ENCODE measurements at regions not wholly inside any gene's neighbourhood (a gene's known extent, or its start where the extent isn't known, plus 50 kb on each side); places are given as distances from the start of the nearest gene placed in this dataset.

DNA sequence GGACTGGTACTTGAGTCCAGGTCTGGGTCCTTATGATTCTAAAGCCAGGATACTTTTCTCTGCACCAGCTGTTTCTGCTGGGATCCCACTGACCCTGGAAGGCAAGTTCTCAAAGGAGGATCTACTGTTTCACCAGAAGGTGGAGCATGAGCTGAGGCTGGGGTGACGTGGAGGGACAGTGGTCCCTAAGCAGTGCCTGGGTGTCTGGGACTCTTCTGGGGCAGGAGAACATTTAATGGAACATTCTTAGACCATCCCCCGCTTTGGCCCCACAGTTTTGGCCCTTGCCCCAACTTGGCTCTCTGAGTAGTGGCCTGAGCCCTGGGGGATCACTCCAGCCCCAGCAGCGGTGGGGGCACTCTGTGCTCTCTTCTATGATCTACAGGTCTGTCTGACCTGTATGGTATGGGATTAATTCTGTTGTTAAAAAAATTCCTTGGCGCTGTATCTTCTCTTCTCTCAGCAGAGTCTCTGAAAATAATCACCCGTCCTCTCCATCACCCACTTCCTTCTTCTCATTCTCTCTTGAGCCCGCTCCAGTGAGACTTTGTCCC lies 60.3 kb upstream of the CSF3R start:
- H4K20me1 ChIP-seq (ENCODE audit: insufficient read depth, low read length), result no peaks in the 10 kb centered on the region
- no peaks in the 10 kb centered on the region for H3K4me1 ChIP-seq (ENCODE audit: control insufficient read depth, insufficient read depth, low read length)
- H2AK5ac ChIP-seq (ENCODE audit: low read depth, low read length), result no peak overlapping the region
- H3K9me3 ChIP-seq (ENCODE audit: control insufficient read depth, insufficient read depth, low read length), result no peaks in the 10 kb centered on the region
- peaks cover 5% of the 10 kb centered on the region; the same call in 1 of the 2 replicates for H3K27me3 ChIP-seq (ENCODE audit: control insufficient read depth, insufficient read depth, low read length)
- CTCF ChIA-PET, result interaction anchor here (0.6 kb wide), 1 partner anchor 34 kb away, joined by 3 read pairs; no protein-coding TSS in a partner anchor
- 63% methylated on average over 2 of the region's 6 CpGs; no CpG with 5 or more reads in 1 of the 2 experiments for WGBS, 2 experiments (ENCODE audit: extremely low coverage in 2 of 2, insufficient read length in 1 of 2)
- no peak overlapping the region for H4K5ac ChIP-seq (ENCODE audit: low read depth, low read length)
- H3K4me2 ChIP-seq (ENCODE audit: low read depth, low read length), result no peak overlapping the region
- H3K9me1 ChIP-seq (ENCODE audit: insufficient read depth, low read length), result no peaks in the 10 kb centered on the region
- no peak overlapping the region for H2BK5ac ChIP-seq (ENCODE audit: low read depth, low read length, poor library complexity, severe bottlenecking)
- TF ChIP-seq MAZ (IDR thresholded peaks at IDR 0.05; ENCODE audit: borderline replicate concordance, low read depth, low read length) (no peak), CEBPB (IDR thresholded peaks at IDR 0.05; ENCODE audit: low read depth, low read length) (no peak), FOS (IDR thresholded peaks at IDR 0.05; ENCODE audit: low read depth, low read length) (no peak), MXI1 (IDR thresholded peaks at IDR 0.05; ENCODE audit: borderline replicate concordance, low read depth, low read length) (no peak)
- H3K4me3 ChIP-seq (ENCODE audit: insufficient read depth, low read depth, low read length), result no peak overlapping the region
- H3K27ac ChIP-seq (ENCODE audit: insufficient read depth, low read length), result no peak overlapping the region
- H2BK15ac ChIP-seq (ENCODE audit: low read depth, low read length), result no peak overlapping the region
- H3K56ac ChIP-seq (ENCODE audit: extremely low read depth, insufficient read depth, low read length), result no peak overlapping the region
- no peak overlapping the region for H3K14ac ChIP-seq (replicated peaks; ENCODE audit: low read depth, low read length)
- POLR2A ChIA-PET (ENCODE audit: unreplicated experiment), result no interaction called here
- no peak for DNase-seq
- no peak overlapping the region for H3K23ac ChIP-seq (ENCODE audit: low read depth, low read length)
- H3K4ac ChIP-seq (ENCODE audit: low read depth, low read length), result no peak overlapping the region
- in situ Hi-C loops (cut with MboI; ENCODE audit: low sequenced_read_pairs) (no loop called here), intact Hi-C loops (cut with micrococcal nuclease) (no loop called here), dilution Hi-C loops (cut with HindIII; ENCODE audit: low sequenced_read_pairs, unreplicated experiment) (no loop called here)
- no peak overlapping the region for H4K8ac ChIP-seq (ENCODE audit: low read depth in 2 of 2, low read length in 2 of 2)
- no peak overlapping the region for H2BK20ac ChIP-seq (ENCODE audit: low read depth, low read length)
- H3K79me1 ChIP-seq (ENCODE audit: low read depth in 1 of 2, low read length in 2 of 2), result no peaks in the 10 kb centered on the region
- H2AK9ac ChIP-seq (replicated peaks; ENCODE audit: low read depth, low read length, poor library complexity), result no peak overlapping the region
- H3K36me3 ChIP-seq (ENCODE audit: control insufficient read depth, insufficient read depth, low read length), result no peaks in the 10 kb centered on the region
- H3K9ac ChIP-seq (ENCODE audit: low read depth, low read length), result no peak overlapping the region
- ATAC-seq (ENCODE audit: low read depth), result no peak
- H2AFZ ChIP-seq (replicated peaks; ENCODE audit: low read length, poor library complexity), result no peak overlapping the region
- no peak overlapping the region for H4K91ac ChIP-seq (ENCODE audit: insufficient read depth, low read depth, low read length)
- no TSS peak for BruUV-seq (replicated peaks)
- H2BK120ac ChIP-seq (ENCODE audit: low read depth, low read length), result no peak overlapping the region
- H3K18ac ChIP-seq (ENCODE audit: low read depth, low read length), result no peak overlapping the region

All from IMR-90 (cell line).